ENCODE measurements at regions not wholly inside any gene's neighbourhood (a gene's known extent, or its start where the extent isn't known, plus 50 kb on each side); places are given as distances from the start of the nearest gene placed in this dataset.

GRCh38 chr3:193863657-193864357, 270.8 kb downstream of the OPA1 start:
- H3K4me3 Mint-ChIP-seq (ENCODE audit: low read depth, unreplicated experiment), result no peak overlapping the region
- no TSS peak for BruUV-seq (replicated peaks)
- no peak for DNase-seq
- no peak overlapping the region for H3K27ac Mint-ChIP-seq (ENCODE audit: unreplicated experiment)
- peaks cover 8% of the 10 kb centered on the region for H3K36me3 Mint-ChIP-seq (ENCODE audit: insufficient read depth, unreplicated experiment)
- CTCF ChIA-PET, result interaction anchor here (0.9 to 1.1 kb wide), 2 partner anchors 108 to 235 kb away, joined by 3 to 4 read pairs; no protein-coding TSS in a partner anchor
- intact Hi-C loops (cut with micrococcal nuclease; ENCODE audit: unreplicated experiment), result no loop called here
- TF ChIP-seq CTCF (IDR thresholded peaks at IDR 0.05; ENCODE audit: unreplicated experiment), result no peak
- peaks cover 9% of the 10 kb centered on the region for H3K9me3 Mint-ChIP-seq (ENCODE audit: low read depth, unreplicated experiment)
- peaks cover 74% of the 10 kb centered on the region for H3K4me1 Mint-ChIP-seq (ENCODE audit: low read depth, unreplicated experiment)
- H3K27me3 Mint-ChIP-seq (ENCODE audit: unreplicated experiment), result no peaks in the 10 kb centered on the region

- Mint-ChIP-seq H3K4me1 (ENCODE audit: low read depth, unreplicated experiment) (peaks cover 84% of the 10 kb centered on the region), H3K27me3 (ENCODE audit: unreplicated experiment) (no peaks in the 10 kb centered on the region), H3K4me3 (ENCODE audit: low read depth, unreplicated experiment) (no peak overlapping the region), H3K36me3 (ENCODE audit: insufficient read depth, unreplicated experiment) (peaks cover 20% of the 10 kb centered on the region), H3K9me3 (ENCODE audit: low read depth, unreplicated experiment) (peaks cover 9% of the 10 kb centered on the region), H3K27ac (ENCODE audit: unreplicated experiment) (peak overlapping the region; percentile 35)
- CTCF ChIA-PET, result no interaction called here
- BruUV-seq (replicated peaks), result no TSS peak
- no peak for TF ChIP-seq CTCF (IDR thresholded peaks at IDR 0.05; ENCODE audit: unreplicated experiment)
- intact Hi-C loops (cut with micrococcal nuclease; ENCODE audit: unreplicated experiment), result no loop called here
- DNase-seq, result no peak
These were observed 270.6 kb upstream of the HES1 start for GRCh38 chr3:193865339-193865738.

- no peak for TF ChIP-seq CTCF (IDR thresholded peaks at IDR 0.05; ENCODE audit: unreplicated experiment)
- intact Hi-C loops (cut with micrococcal nuclease; ENCODE audit: unreplicated experiment), result no loop called here
- no TSS peak for BruUV-seq (replicated peaks)
- no peak for DNase-seq
- H3K4me3 Mint-ChIP-seq (ENCODE audit: low read depth, unreplicated experiment), result no peak overlapping the region
- CTCF ChIA-PET, result interaction anchor here (0.9 to 1.0 kb wide), 2 partner anchors 12 to 105 kb away, joined by 3 to 5 read pairs; no protein-coding TSS in a partner anchor
- peak overlapping the region; percentile 35 for H3K27ac Mint-ChIP-seq (ENCODE audit: unreplicated experiment)
- H3K36me3 Mint-ChIP-seq (ENCODE audit: insufficient read depth, unreplicated experiment), result peaks cover 24% of the 10 kb centered on the region
- H3K9me3 Mint-ChIP-seq (ENCODE audit: low read depth, unreplicated experiment), result peaks cover 9% of the 10 kb centered on the region
- H3K4me1 Mint-ChIP-seq (ENCODE audit: low read depth, unreplicated experiment), result peaks cover 90% of the 10 kb centered on the region
- no peaks in the 10 kb centered on the region for H3K27me3 Mint-ChIP-seq (ENCODE audit: unreplicated experiment)
These were observed 270.0 kb upstream of the HES1 start for GRCh38 chr3:193865896-193866480.

GRCh38 chr3:193868590-193868989, 267.4 kb upstream of the HES1 start:
- TF ChIP-seq CTCF (IDR thresholded peaks at IDR 0.05; ENCODE audit: unreplicated experiment), result no peak
- peaks cover 32% of the 10 kb centered on the region for H3K36me3 Mint-ChIP-seq (ENCODE audit: insufficient read depth, unreplicated experiment)
- H3K9me3 Mint-ChIP-seq (ENCODE audit: low read depth, unreplicated experiment), result peaks cover 3% of the 10 kb centered on the region
- peak overlapping the region; percentile 98 for H3K27ac Mint-ChIP-seq (ENCODE audit: unreplicated experiment)
- H3K4me3 Mint-ChIP-seq (ENCODE audit: low read depth, unreplicated experiment), result peak overlapping the region; percentile 63
- no peak for DNase-seq
- peaks cover 88% of the 10 kb centered on the region for H3K4me1 Mint-ChIP-seq (ENCODE audit: low read depth, unreplicated experiment)
- no peaks in the 10 kb centered on the region for H3K27me3 Mint-ChIP-seq (ENCODE audit: unreplicated experiment)
- CTCF ChIA-PET, result interaction anchor here (1.2 to 1.7 kb wide), 4 partner anchors 15 to 135 kb away, joined by 4 to 6 read pairs (median 4); no protein-coding TSS in a partner anchor
- intact Hi-C loops (cut with micrococcal nuclease; ENCODE audit: unreplicated experiment), result no loop called here
- BruUV-seq (replicated peaks), result TSS peak; percentile 48

All from Calu3 (cell line).